ENCODE measurements at regions not wholly inside any gene's neighbourhood (a gene's known extent, or its start where the extent isn't known, plus 50 kb on each side); places are given as distances from the start of the nearest gene placed in this dataset.

GRCh38 chr4:30957706-30958105, 237.5 kb downstream of the PCDH7 start:
- Histone ChIP-seq H3K4me3 (no peak overlapping the region), H3K4me2 (no peak overlapping the region), H3K27ac (no peak overlapping the region), H2AFZ (no peak overlapping the region), H3K36me3 (replicated peaks; ENCODE audit: insufficient read depth, low read depth) (no peaks in the 10 kb centered on the region), H3K4me1 (ENCODE audit: insufficient read depth) (peaks cover 9% of the 10 kb centered on the region), H3K9me3 (ENCODE audit: low read depth) (no peaks in the 10 kb centered on the region), H4K20me1 (ENCODE audit: insufficient read depth, poor library complexity, severe bottlenecking) (no peaks in the 10 kb centered on the region), H3K27me3 (no peaks in the 10 kb centered on the region), H3K79me2 (no peaks in the 10 kb centered on the region), H3K9me2 (replicated peaks; ENCODE audit: insufficient read depth) (no peaks in the 10 kb centered on the region)
- WGBS (ENCODE audit: low lambda C conversion rate, missing lambda C conversion rate), result 97% methylated on average over 4 of the region's 4 CpGs
- no peak for DNase-seq (ENCODE audit: low spot score)
- TF ChIP-seq EZH2phosphoT487 (IDR thresholded peaks at IDR 0.05; ENCODE audit: low read depth, severe bottlenecking, unreplicated experiment) (no peak), CTCF (IDR thresholded peaks at IDR 0.05; ENCODE audit: poor library complexity) (no peak), EZH2 (IDR thresholded peaks at IDR 0.05; ENCODE audit: borderline replicate concordance) (no peak)

- no peak for DNase-seq (ENCODE audit: low spot score)
- Histone ChIP-seq H3K4me1 (ENCODE audit: insufficient read depth) (no peaks in the 10 kb centered on the region), H3K27ac (no peak overlapping the region), H3K79me2 (no peaks in the 10 kb centered on the region), H4K20me1 (ENCODE audit: insufficient read depth, poor library complexity, severe bottlenecking) (no peaks in the 10 kb centered on the region), H3K4me3 (no peak overlapping the region), H3K9me3 (ENCODE audit: low read depth) (no peaks in the 10 kb centered on the region), H3K36me3 (replicated peaks; ENCODE audit: insufficient read depth, low read depth) (no peaks in the 10 kb centered on the region), H3K4me2 (no peak overlapping the region), H3K27me3 (no peaks in the 10 kb centered on the region), H3K9me2 (replicated peaks; ENCODE audit: insufficient read depth) (no peaks in the 10 kb centered on the region), H2AFZ (no peak overlapping the region)
- TF ChIP-seq CTCF (IDR thresholded peaks at IDR 0.05; ENCODE audit: poor library complexity), result no peak
- no peak for TF ChIP-seq EZH2phosphoT487 (IDR thresholded peaks at IDR 0.05; ENCODE audit: low read depth, severe bottlenecking, unreplicated experiment)
- no peak for TF ChIP-seq EZH2 (IDR thresholded peaks at IDR 0.05; ENCODE audit: borderline replicate concordance)
- WGBS (ENCODE audit: low lambda C conversion rate, missing lambda C conversion rate), result 96% methylated on average over 3 of the region's 3 CpGs
These were observed 239.8 kb downstream of the PCDH7 start for GRCh38 chr4:30959781-30960485.

GRCh38 chr4:30962939-30963338, 242.8 kb downstream of the PCDH7 start:
- H3K27me3 ChIP-seq, result no peaks in the 10 kb centered on the region
- no peaks in the 10 kb centered on the region for H3K9me2 ChIP-seq (replicated peaks; ENCODE audit: insufficient read depth)
- no peak overlapping the region for H3K27ac ChIP-seq
- H2AFZ ChIP-seq, result no peak overlapping the region
- no peak overlapping the region for H3K4me2 ChIP-seq
- TF ChIP-seq EZH2phosphoT487 (IDR thresholded peaks at IDR 0.05; ENCODE audit: low read depth, severe bottlenecking, unreplicated experiment), result no peak
- no peak for TF ChIP-seq EZH2 (IDR thresholded peaks at IDR 0.05; ENCODE audit: borderline replicate concordance)
- no peak for TF ChIP-seq CTCF (IDR thresholded peaks at IDR 0.05; ENCODE audit: poor library complexity)
- peak; percentile 22 for DNase-seq (ENCODE audit: low spot score)
- no peaks in the 10 kb centered on the region for H3K9me3 ChIP-seq (ENCODE audit: low read depth)
- no peaks in the 10 kb centered on the region for H3K79me2 ChIP-seq
- no peaks in the 10 kb centered on the region for H3K36me3 ChIP-seq (replicated peaks; ENCODE audit: insufficient read depth, low read depth)
- no peaks in the 10 kb centered on the region for H4K20me1 ChIP-seq (ENCODE audit: insufficient read depth, poor library complexity, severe bottlenecking)
- H3K4me3 ChIP-seq, result no peak overlapping the region
- H3K4me1 ChIP-seq (ENCODE audit: insufficient read depth), result no peaks in the 10 kb centered on the region
